Sigmoid colon (tissue), 4 donors: ENCODE measurements at regions not wholly inside any gene's neighbourhood (a gene's known extent, or its start where the extent isn't known, plus 50 kb on each side); places are given as distances from the start of the nearest gene placed in this dataset.

Source experiments
- CTCF ChIP-seq, 4 experiments: fragments of 450-650 bp in 3 of 4; fragments of 200-600 bp in 1 of 4; IDR thresholded peaks; one replicate each; pipeline ENCODE4 v1.5.1; 2016 to 2019; ENCODE audit warnings: antibody characterized with exemption in 4 of 4, mild to moderate bottlenecking in 3 of 4, moderate library complexity in 2 of 4
- EP300 ChIP-seq, 4 donors: sonication (generic); formaldehyde crosslinking; IDR thresholded peaks; one replicate each; pipeline ENCODE4 v1.6.1; 2017; ENCODE audit warnings: antibody characterized with exemption in 4 of 4
- POLR2A ChIP-seq, 2 donors: fragments of 450-650 bp; IDR thresholded peaks; one replicate each; pipeline ENCODE4 v1.6.1; 2016; ENCODE audit warnings: antibody characterized with exemption in 2 of 2, mild to moderate bottlenecking in 2 of 2, moderate library complexity in 2 of 2
- POLR2AphosphoS5 ChIP-seq, 4 donors: sonication (generic); formaldehyde crosslinking; IDR thresholded peaks; one replicate each; pipeline ENCODE4 v1.6.1; 2017; ENCODE audit warnings: antibody characterized with exemption in 4 of 4

- TF ChIP-seq POLR2AphosphoS5 (IDR thresholded peaks at IDR 0.05): no peak
- no peak for TF ChIP-seq POLR2A (IDR thresholded peaks at IDR 0.05)
- TF ChIP-seq EP300 (IDR thresholded peaks at IDR 0.05): no peak
- TF ChIP-seq CTCF (IDR thresholded peaks at IDR 0.05): no peak
Measured at GRCh38 chr2:220857368-220857767, 714.7 kb downstream of the EPHA4 start.
